Thyroid gland (tissue), 4 donors: ENCODE measurements at regions not wholly inside any gene's neighbourhood (a gene's known extent, or its start where the extent isn't known, plus 50 kb on each side); places are given as distances from the start of the nearest gene placed in this dataset.

ENCODE experiments used
- DNase-seq, 2 donors: peaks; one replicate each; pipeline ENCODE4 v3.0.0-alpha.2; 2019
- H3K27ac ChIP-seq, 3 donors: fragments of 200-600 bp; sonication (generic); 1 replicate in 2 of 3; 2 replicates in 1 of 3; pipeline ENCODE4 v1.5.1; 2016 to 2019; ENCODE audit warnings: mild to moderate bottlenecking in 1 of 3, moderate library complexity in 1 of 3
- H3K27me3 ChIP-seq: fragments of 200-600 bp; sonication (generic); one replicate; pipeline ENCODE4 v1.5.1; 2019
- H3K36me3 ChIP-seq, 2 donors: fragments of 200-600 bp; sonication (generic); one replicate each; pipeline ENCODE4 v1.5.1; 2016 to 2019
- H3K4me1 ChIP-seq, 2 donors: fragments of 200-600 bp; sonication (generic); one replicate each; pipeline ENCODE4 v1.5.1; 2017 to 2019
- H3K4me3 ChIP-seq, 3 donors: fragments of 200-600 bp; sonication (generic); replicated peaks in 1 of 3; 1 replicate in 2 of 3; 2 replicates in 1 of 3; pipeline ENCODE4 v1.5.1; 2016; ENCODE audit warnings: mild to moderate bottlenecking in 1 of 3
- H3K9me3 ChIP-seq: fragments of 200-600 bp; sonication (generic); one replicate; pipeline ENCODE4 v1.5.1; 2017
- POLR2A ChIP-seq, 2 donors: fragments of 450-650 bp; IDR thresholded peaks; one replicate each; pipeline ENCODE4 v1.6.1; 2017; ENCODE audit warnings: antibody characterized with exemption in 2 of 2, mild to moderate bottlenecking in 2 of 2, moderate library complexity in 1 of 2
- WGBS, 2 donors: methylation state at CpG; one replicate each; pipeline ENCODE4 v1.1.5; 2017; 5-methylcytosine and 5-hydroxymethylcytosine counted together
- intact Hi-C: fragments of 100-400 bp; cut with DNase I; formaldehyde crosslinking; loops from one replicate; pipeline ENCODE4 v1.15.1; 2023
- TF ChIP-seq, protein P1 (sequence below), 6 experiments: fragments of 200-600 bp in 3 of 6; fragments of 450-650 bp in 3 of 6; sonication (generic) in 3 of 6; IDR thresholded peaks; one replicate each; pipeline ENCODE4 v1.5.1; 2016 to 2019; ENCODE audit warnings: antibody characterized with exemption in 6 of 6, mild to moderate bottlenecking in 2 of 6, inconsistent platforms in 1 of 6, moderate library complexity in 1 of 6

DNA sequence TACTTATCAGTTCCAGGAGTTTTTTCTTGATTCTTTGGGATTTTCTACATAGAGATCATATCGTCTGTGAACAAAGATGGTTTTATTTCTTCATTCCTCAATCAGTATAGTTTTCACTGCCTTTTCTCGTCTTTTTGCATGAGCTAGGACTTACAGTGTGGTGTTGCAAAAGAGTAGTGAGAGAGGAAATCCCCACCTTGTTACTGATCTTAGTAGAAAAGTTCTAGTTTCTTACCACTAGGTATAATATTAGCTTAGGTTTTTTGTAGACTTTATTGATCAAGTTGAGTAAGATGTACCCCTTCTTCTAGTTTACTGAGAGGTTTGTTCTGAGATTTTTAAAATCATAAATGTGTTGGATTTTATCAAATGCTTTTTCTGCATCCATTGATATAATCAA is 123.3 kb downstream of the TMEM26 start:
- WGBS, 2 donors = 92 to 98% methylated on average over 2 of the region's 2 CpGs
- Histone ChIP-seq H3K4me3 (no peak overlapping the region), H3K27ac (no peak overlapping the region), H3K4me1 (no peaks in the 10 kb centered on the region), H3K36me3 (no peaks in the 10 kb centered on the region), H3K27me3 (no peaks in the 10 kb centered on the region), H3K9me3 (no peaks in the 10 kb centered on the region)
- DNase-seq = no peak
- intact Hi-C loops = no loop called here
- TF ChIP-seq POLR2A (IDR thresholded peaks at IDR 0.05) = no peak
- TF ChIP-seq, protein P1, sequence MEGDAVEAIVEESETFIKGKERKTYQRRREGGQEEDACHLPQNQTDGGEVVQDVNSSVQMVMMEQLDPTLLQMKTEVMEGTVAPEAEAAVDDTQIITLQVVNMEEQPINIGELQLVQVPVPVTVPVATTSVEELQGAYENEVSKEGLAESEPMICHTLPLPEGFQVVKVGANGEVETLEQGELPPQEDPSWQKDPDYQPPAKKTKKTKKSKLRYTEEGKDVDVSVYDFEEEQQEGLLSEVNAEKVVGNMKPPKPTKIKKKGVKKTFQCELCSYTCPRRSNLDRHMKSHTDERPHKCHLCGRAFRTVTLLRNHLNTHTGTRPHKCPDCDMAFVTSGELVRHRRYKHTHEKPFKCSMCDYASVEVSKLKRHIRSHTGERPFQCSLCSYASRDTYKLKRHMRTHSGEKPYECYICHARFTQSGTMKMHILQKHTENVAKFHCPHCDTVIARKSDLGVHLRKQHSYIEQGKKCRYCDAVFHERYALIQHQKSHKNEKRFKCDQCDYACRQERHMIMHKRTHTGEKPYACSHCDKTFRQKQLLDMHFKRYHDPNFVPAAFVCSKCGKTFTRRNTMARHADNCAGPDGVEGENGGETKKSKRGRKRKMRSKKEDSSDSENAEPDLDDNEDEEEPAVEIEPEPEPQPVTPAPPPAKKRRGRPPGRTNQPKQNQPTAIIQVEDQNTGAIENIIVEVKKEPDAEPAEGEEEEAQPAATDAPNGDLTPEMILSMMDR (IDR thresholded peaks at IDR 0.05) = no peak

DNA sequence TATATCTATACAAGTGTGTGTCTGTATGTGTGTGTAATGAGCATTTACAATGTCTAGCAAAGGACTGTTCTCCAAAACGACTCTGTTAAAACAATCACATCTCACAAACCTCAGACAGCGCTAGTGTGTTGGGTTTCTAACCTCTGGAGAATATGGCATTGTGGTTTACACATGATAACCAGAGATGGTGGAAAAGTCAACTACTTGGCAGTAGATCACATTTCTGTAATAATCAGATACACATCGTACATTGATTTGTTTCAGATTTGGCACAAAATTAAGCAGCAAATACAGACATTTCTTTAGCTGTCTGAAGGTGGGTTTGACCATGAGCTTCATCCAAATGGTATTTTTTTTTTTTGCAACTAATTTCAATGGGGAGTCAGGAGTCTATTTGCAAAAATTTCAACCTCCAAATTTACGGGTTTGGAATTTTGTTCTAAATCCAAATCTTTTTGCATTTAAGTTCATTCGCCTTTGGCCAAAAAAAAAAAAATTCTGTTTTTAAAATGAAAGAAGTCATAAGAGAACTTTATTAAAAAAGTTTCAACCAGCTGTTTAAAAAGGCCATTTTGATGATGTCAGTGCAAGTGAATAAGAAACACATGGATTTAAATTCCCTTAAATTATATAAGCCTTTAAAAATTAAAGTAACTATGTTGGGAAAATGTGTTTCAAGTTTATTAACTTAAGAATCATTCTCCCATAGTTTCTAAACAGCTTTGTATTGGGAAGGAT is 127.8 kb downstream of the TMEM26 start:
- Histone ChIP-seq H3K27me3 (no peaks in the 10 kb centered on the region), H3K4me3 (no peak overlapping the region), H3K36me3 (no peaks in the 10 kb centered on the region), H3K4me1 (no peaks in the 10 kb centered on the region), H3K27ac (no peak overlapping the region), H3K9me3 (no peaks in the 10 kb centered on the region)
- WGBS, 2 donors = 71 to 80% methylated on average over 5 of the region's 5 CpGs
- TF ChIP-seq, protein P1 (IDR thresholded peaks at IDR 0.05) = no peak
- TF ChIP-seq POLR2A (IDR thresholded peaks at IDR 0.05) = no peak
- intact Hi-C loops = no loop called here
- DNase-seq = no peak

DNA sequence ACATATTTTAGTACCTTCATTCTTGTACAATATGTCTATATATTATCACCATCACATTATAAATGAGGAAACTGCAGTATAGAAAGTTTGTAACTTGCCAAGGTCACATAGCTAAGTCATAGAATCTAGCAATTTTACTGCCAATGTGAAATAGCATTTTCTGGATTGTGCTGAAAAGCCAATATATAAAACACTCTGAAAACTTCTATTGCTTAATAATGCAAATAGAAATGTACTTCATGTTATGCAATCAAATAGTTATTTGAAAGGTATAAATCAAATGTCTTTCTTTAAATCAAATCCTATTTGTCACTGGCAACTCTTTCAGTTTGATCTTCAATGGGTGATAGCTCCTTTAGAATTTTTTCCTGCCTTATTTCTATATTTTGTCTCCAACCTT is 129.5 kb downstream of the TMEM26 start:
- Histone ChIP-seq H3K9me3 (no peaks in the 10 kb centered on the region), H3K4me3 (no peak overlapping the region), H3K27me3 (no peaks in the 10 kb centered on the region), H3K36me3 (no peaks in the 10 kb centered on the region), H3K27ac (no peak overlapping the region), H3K4me1 (no peaks in the 10 kb centered on the region)
- TF ChIP-seq, protein P1 (IDR thresholded peaks at IDR 0.05) = no peak
- TF ChIP-seq POLR2A (IDR thresholded peaks at IDR 0.05) = no peak
- DNase-seq = no peak
- intact Hi-C loops = no loop called here

DNA sequence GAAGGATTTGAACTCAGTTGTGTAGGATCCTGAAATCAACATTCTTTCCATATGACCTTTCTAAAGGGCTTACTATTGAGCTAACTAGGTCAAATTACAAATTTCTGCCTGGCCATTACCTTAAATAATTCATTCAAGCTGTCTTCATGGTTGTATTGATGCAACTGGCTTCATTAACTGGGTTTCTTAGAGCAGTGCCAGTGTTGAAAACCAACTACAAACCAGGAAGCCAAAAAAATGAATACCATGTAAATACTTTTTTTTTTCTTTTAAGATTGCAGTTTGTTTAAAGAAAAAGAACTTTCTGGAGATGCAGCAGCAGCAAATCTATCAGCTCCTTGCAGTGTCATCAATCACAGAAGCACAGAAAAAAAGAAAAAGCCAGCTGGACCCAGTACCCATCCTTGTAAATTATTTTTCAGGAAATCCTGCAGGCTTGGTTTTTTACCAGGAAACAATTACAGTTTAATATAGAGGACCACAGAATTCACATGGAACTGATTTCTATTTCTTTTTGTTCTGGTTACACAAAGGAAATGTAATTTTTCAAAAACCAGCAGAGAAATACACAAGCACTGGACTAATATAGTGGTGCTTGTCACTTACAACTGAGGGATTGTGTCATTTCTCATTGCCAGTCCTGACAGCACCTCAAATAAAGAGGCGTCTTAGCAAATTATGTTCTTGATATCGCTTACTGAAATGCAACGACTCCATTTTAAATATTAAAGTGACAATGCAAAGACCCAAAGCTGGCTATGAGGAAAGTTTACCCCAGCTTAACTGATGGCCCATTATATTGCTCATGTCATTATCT is 131.9 kb downstream of the TMEM26 start:
- H3K27ac ChIP-seq = no peak overlapping the region
- intact Hi-C loops = no loop called here
- H3K27me3 ChIP-seq = no peaks in the 10 kb centered on the region
- 88% methylated on average over 3 of the region's 3 CpGs for WGBS, 2 donors
- H3K9me3 ChIP-seq = no peaks in the 10 kb centered on the region
- H3K4me1 ChIP-seq = no peaks in the 10 kb centered on the region
- no peaks in the 10 kb centered on the region for H3K36me3 ChIP-seq
- TF ChIP-seq, protein P1 (IDR thresholded peaks at IDR 0.05) = no peak
- TF ChIP-seq POLR2A (IDR thresholded peaks at IDR 0.05) = no peak
- no peak for DNase-seq
- H3K4me3 ChIP-seq = no peak overlapping the region

DNA sequence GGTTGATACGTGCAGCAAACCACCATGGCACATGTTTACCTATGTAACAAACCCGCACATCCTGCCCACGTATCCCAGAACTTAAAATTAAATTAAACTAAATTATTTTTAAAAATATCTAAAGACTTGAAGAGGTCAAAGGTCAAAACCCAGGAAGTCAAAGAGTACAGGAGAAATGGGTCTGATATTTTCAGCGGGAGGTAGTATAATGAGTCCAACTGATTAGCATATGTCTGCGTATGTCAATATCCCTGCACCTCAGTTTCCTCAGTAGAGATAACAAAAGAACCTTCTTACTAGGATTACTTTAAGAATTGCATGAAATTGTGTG is 133.0 kb downstream of the TMEM26 start:
- H3K9me3 ChIP-seq = no peaks in the 10 kb centered on the region
- H3K27ac ChIP-seq = no peak overlapping the region
- H3K4me1 ChIP-seq = no peaks in the 10 kb centered on the region
- no peak for DNase-seq
- WGBS, 2 donors = 96 to 99% methylated on average over 5 of the region's 5 CpGs
- no peaks in the 10 kb centered on the region for H3K27me3 ChIP-seq
- H3K4me3 ChIP-seq = no peak overlapping the region
- TF ChIP-seq, protein P1 (IDR thresholded peaks at IDR 0.05) = no peak
- TF ChIP-seq POLR2A (IDR thresholded peaks at IDR 0.05) = no peak
- intact Hi-C loops = no loop called here
- H3K36me3 ChIP-seq = no peaks in the 10 kb centered on the region
